NT2/D1 (cell line): ENCODE measurements at regions not wholly inside any gene's neighbourhood (a gene's known extent, or its start where the extent isn't known, plus 50 kb on each side); places are given as distances from the start of the nearest gene placed in this dataset.

Source experiments
- YY1 ChIP-seq: IDR thresholded peaks from 2 replicates; pipeline ENCODE4 v1.6.1; 2011; ENCODE audit not compliant: insufficient read length, insufficient read depth
- ZNF274 ChIP-seq: IDR thresholded peaks from 2 replicates; pipeline ENCODE4 v1.6.1; 2011; ENCODE audit warnings: mild to moderate bottlenecking, low read depth, low read length

- TF ChIP-seq YY1 = no peak
- no peak for TF ChIP-seq ZNF274
Measured at GRCh38 chr14:37970696-37971095, 237.0 kb upstream of the SSTR1 start.
